OCI-LY1 (cell line): ENCODE measurements at regions not wholly inside any gene's neighbourhood (a gene's known extent, or its start where the extent isn't known, plus 50 kb on each side); places are given as distances from the start of the nearest gene placed in this dataset.

ENCODE experiments used
- H2AFZ ChIP-seq: fragments of 200-600 bp; sonication (generic), shearing (Covaris generic); 2 replicates; pipeline ENCODE4 v1.6.0; 2014; ENCODE audit warnings: antibody characterized with exemption, mild to moderate bottlenecking, low read length
- H3F3A ChIP-seq: fragments of 200-600 bp; sonication (generic), shearing (Covaris generic); 2 replicates; pipeline ENCODE4 v1.6.0; 2014; ENCODE audit warnings: mild to moderate bottlenecking, antibody characterized with exemption, low read length, moderate library complexity; ENCODE audit not compliant: insufficient read depth
- H3K27ac ChIP-seq: fragments of 200-600 bp; sonication (generic); 2 replicates; pipeline ENCODE4 v1.5.1; 2014; ENCODE audit warnings: low read length, mixed run types, mild to moderate bottlenecking, low read depth; ENCODE audit not compliant: poor library complexity, severe bottlenecking
- H3K27me3 ChIP-seq: fragments of 200-600 bp; sonication (generic); 2 replicates; pipeline ENCODE4 v1.6.0; 2014; ENCODE audit warnings: antibody characterized with exemption, mild to moderate bottlenecking, low read length, moderate library complexity; ENCODE audit not compliant: insufficient read depth
- H3K36me3 ChIP-seq: fragments of 200-600 bp; sonication (generic); 2 replicates; pipeline ENCODE4 v1.6.1; 2014; ENCODE audit warnings: mild to moderate bottlenecking, antibody characterized with exemption, low read length, moderate library complexity, mixed read lengths; ENCODE audit not compliant: insufficient read depth
- H3K4me1 ChIP-seq: fragments of 200-600 bp; sonication (generic); 2 replicates; pipeline ENCODE4 v1.5.1; 2014; ENCODE audit warnings: mild to moderate bottlenecking, low read length, moderate library complexity; ENCODE audit not compliant: insufficient read depth, severe bottlenecking
- H3K4me2 ChIP-seq: fragments of 200-600 bp; sonication (generic), shearing (Covaris generic); 2 replicates; pipeline ENCODE4 v1.6.1; 2014; ENCODE audit warnings: low read length
- H3K4me3 ChIP-seq: fragments of 200-600 bp; sonication (generic); 2 replicates; pipeline ENCODE4 v1.5.1; 2014; ENCODE audit warnings: low read length, low read depth, mild to moderate bottlenecking, mixed read lengths; ENCODE audit not compliant: poor library complexity, severe bottlenecking
- H3K79me2 ChIP-seq: fragments of 200-600 bp; shearing (Covaris generic); 2 replicates; pipeline ENCODE4 v1.6.1; 2016; ENCODE audit warnings: mixed run types, low read length, mixed read lengths; ENCODE audit not compliant: insufficient read depth
- H3K9ac ChIP-seq: fragments of 200-600 bp; sonication (generic), shearing (Covaris generic); 2 replicates; pipeline ENCODE4 v1.6.1; 2014; ENCODE audit warnings: mild to moderate bottlenecking, low read length, mixed read lengths
- H3K9me2 ChIP-seq: fragments of 200-600 bp; sonication (generic), shearing (Covaris generic); 2 replicates; pipeline ENCODE4 v1.6.1; 2014; ENCODE audit warnings: low read depth, mild to moderate bottlenecking, low read length, mixed read lengths
- H3K9me3 ChIP-seq: fragments of 200-600 bp; shearing (Covaris generic); 2 replicates; pipeline ENCODE4 v1.6.1; 2014; ENCODE audit warnings: low read length, mixed read lengths
- H4K20me1 ChIP-seq: fragments of 200-600 bp; sonication (generic), shearing (Covaris generic); 2 replicates; pipeline ENCODE4 v1.6.0; 2016; ENCODE audit warnings: mild to moderate bottlenecking, low read length; ENCODE audit not compliant: insufficient read depth
- CTCF ChIP-seq: fragments of 200-600 bp; sonication (generic), shearing (Covaris generic); IDR thresholded peaks from 2 replicates; pipeline ENCODE4 v1.5.1; 2017; ENCODE audit warnings: mild to moderate bottlenecking, antibody characterized with exemption, low read length, moderate library complexity, mixed read lengths
- EZH2 ChIP-seq: fragments of 200-600 bp; sonication (generic), shearing (Covaris generic); IDR thresholded peaks from 2 replicates; pipeline ENCODE4 v1.8.0; 2017; ENCODE audit warnings: borderline replicate concordance, mixed run types, mild to moderate bottlenecking, antibody characterized with exemption, low read length, moderate library complexity, mixed read lengths

- Histone ChIP-seq H4K20me1 (no peaks in the 10 kb centered on the region), H3F3A (no peaks in the 10 kb centered on the region), H3K27ac (no peak overlapping the region), H3K27me3 (no peaks in the 10 kb centered on the region), H3K4me3 (no peak overlapping the region), H3K4me1 (no peaks in the 10 kb centered on the region), H3K9ac (no peak overlapping the region), H3K79me2 (no peaks in the 10 kb centered on the region), H3K36me3 (no peaks in the 10 kb centered on the region), H2AFZ (no peak overlapping the region), H3K9me3 (no peaks in the 10 kb centered on the region), H3K4me2 (no peak overlapping the region), H3K9me2 (no peaks in the 10 kb centered on the region)
- no peak for TF ChIP-seq EZH2
Observed at GRCh38 chr13:34145061-34145460, 327.1 kb downstream of the RFC3 start.

- Histone ChIP-seq H3K27me3 (no peaks in the 10 kb centered on the region), H3K9me2 (no peaks in the 10 kb centered on the region), H3K9me3 (no peaks in the 10 kb centered on the region), H3K9ac (no peak overlapping the region), H3K79me2 (no peaks in the 10 kb centered on the region), H3F3A (no peaks in the 10 kb centered on the region), H4K20me1 (no peaks in the 10 kb centered on the region), H2AFZ (no peak overlapping the region), H3K4me3 (no peak overlapping the region), H3K4me2 (no peak overlapping the region), H3K36me3 (no peaks in the 10 kb centered on the region), H3K27ac (no peak overlapping the region), H3K4me1 (no peaks in the 10 kb centered on the region)
- TF ChIP-seq EZH2 (no peak), CTCF (no peak)
Observed at GRCh38 chr13:34148359-34148758, 330.4 kb downstream of the RFC3 start.

- H3K9me2 ChIP-seq: no peaks in the 10 kb centered on the region
- H3K4me1 ChIP-seq: no peaks in the 10 kb centered on the region
- no peaks in the 10 kb centered on the region for H3K36me3 ChIP-seq
- H3K27me3 ChIP-seq: no peaks in the 10 kb centered on the region
- H3K79me2 ChIP-seq: no peaks in the 10 kb centered on the region
- no peak overlapping the region for H2AFZ ChIP-seq
- no peaks in the 10 kb centered on the region for H3K9me3 ChIP-seq
- no peak for TF ChIP-seq EZH2
- H3K9ac ChIP-seq: no peak overlapping the region
- no peaks in the 10 kb centered on the region for H4K20me1 ChIP-seq
- no peak overlapping the region for H3K4me2 ChIP-seq
- H3K4me3 ChIP-seq: no peak overlapping the region
- H3F3A ChIP-seq: no peaks in the 10 kb centered on the region
- H3K27ac ChIP-seq: no peak overlapping the region
Observed at GRCh38 chr13:34151885-34152284, 333.9 kb downstream of the RFC3 start.

GRCh38 chr13:34152409-34152808 is 334.5 kb downstream of the RFC3 start:
- Histone ChIP-seq H3K27me3 (no peaks in the 10 kb centered on the region), H4K20me1 (no peaks in the 10 kb centered on the region), H3K9me2 (no peaks in the 10 kb centered on the region), H3K4me1 (peaks cover 3% of the 10 kb centered on the region), H3K79me2 (no peaks in the 10 kb centered on the region), H3K36me3 (no peaks in the 10 kb centered on the region), H3K4me3 (no peak overlapping the region), H3K27ac (no peak overlapping the region), H3K4me2 (no peak overlapping the region), H3K9me3 (no peaks in the 10 kb centered on the region), H2AFZ (no peak overlapping the region), H3K9ac (no peak overlapping the region), H3F3A (no peaks in the 10 kb centered on the region)
- TF ChIP-seq EZH2: no peak
- no peak for TF ChIP-seq CTCF
